T1000 (cell line): ENCODE measurements at regions not wholly inside any gene's neighbourhood (a gene's known extent, or its start where the extent isn't known, plus 50 kb on each side); places are given as distances from the start of the nearest gene placed in this dataset.

Source experiments
- DNase-seq: peaks from one replicate; lab custom pipeline; 2025; ENCODE audit warnings: mixed read lengths; lab: John Stamatoyannopoulos, UW

DNA sequence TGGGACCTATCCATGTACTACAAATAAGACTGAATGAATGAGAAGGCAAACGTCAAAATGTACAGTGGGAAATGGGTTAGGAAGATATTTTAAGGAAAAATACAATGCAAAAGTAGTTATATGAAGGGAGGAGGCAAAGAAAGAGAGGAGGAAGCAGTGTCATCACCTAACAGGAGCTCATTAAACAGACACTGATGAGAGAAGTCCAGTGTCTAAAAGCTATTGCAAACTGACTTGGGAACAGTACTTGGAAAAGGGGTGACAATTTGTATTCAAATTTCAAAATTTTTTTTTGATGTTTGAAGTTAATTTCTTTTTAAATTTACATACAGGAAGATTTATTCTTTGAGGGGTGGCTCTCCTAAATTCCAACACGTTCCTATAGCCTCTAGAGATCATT is 143.5 kb upstream of the NOX3 start:
- DNase-seq = no peak

DNA sequence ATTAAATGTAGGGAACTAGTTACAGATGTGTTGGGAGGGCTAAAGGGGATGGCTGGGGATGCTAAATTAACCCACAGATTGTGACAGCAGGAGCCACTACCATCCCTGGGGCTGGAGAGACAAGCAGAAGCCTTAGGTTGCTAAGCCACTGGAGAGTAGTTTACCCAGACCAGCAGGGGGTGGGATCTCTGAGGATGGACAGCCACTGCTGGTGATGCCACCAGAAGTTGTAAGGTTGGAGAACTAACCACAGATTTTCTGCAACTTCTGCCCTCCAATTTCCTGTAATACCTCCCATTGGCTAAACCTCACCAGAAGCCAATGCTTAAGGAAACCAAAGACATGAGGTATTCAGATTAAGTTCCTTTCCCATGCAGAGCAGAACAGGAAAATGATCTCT is 139.6 kb upstream of the NOX3 start:
- DNase-seq = no peak

DNA sequence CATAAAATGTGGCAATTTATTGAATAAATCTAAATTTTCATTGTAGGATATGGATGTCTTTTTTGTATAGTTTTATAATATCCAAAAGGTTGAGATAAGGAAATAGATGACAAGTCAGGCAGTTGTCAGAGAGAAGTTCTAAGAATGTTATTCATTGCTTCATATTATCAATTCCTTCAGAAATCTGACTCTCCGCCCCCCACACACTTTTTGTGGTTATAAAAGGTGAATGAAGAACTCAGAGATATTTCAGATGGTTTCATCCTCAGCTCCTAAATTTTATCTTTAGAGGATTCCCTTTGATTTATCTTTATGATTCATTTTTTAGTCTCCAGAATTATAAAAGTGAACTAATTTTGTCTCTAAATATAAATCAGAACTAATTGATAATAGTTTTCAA is 136.1 kb upstream of the NOX3 start:
- DNase-seq = no peak

DNA sequence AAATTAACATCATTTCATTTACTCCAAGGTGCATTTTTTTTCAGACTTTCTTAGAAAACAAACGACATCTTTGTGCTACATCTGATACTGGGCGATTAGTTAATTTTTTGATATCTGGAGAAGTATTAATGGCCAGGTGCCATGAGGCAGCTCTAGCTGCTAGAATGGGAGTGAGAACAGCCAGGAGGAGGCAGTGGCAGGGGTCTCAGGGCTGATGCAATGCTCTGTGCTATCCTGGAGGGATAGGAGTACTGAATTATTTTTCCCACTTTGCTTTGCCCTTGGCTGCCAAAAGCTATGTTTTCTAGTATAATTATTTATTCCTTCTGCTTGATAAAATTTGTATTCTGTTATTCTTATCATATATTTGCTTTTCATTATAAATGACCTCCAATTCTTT is 133.6 kb upstream of the NOX3 start:
- DNase-seq = no peak

DNA sequence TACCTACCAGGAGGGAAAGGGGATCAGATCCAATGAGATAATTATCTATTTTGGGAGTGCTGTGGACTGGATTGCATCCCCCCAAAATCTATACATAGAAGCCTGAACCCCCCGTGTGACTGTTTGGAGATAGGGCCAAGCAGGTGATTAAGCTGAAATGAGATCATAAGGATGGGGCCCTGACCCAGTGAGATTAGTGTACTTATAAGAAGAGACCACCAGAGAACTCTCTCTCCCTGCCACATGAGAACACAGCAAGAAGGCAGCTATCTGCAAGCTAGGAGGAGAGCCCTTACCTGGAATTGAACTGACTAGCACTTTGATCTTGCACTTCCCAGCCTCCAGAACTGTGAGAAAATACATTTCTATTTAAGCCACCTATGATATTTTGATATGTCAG is 132.2 kb upstream of the NOX3 start:
- DNase-seq = no peak

DNA sequence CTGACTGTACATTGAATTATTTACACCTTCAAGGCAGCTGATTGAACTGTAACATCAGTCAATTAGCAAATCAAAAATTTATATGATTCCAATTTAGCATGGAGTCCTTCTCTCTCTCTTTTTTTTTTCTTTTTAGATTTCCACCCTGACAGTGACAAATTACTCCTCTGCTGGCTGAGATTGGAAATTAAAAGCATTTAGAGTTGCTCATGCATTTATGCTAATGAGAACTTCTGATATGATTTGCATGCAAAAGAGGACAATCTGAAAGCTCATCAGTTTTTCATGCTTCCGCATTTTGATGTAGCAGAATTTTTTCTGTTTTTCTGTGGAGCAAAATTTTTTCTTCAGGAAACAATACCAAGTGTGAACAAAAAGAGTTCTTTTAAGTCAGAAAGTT is 130.5 kb upstream of the NOX3 start:
- DNase-seq = no peak

DNA sequence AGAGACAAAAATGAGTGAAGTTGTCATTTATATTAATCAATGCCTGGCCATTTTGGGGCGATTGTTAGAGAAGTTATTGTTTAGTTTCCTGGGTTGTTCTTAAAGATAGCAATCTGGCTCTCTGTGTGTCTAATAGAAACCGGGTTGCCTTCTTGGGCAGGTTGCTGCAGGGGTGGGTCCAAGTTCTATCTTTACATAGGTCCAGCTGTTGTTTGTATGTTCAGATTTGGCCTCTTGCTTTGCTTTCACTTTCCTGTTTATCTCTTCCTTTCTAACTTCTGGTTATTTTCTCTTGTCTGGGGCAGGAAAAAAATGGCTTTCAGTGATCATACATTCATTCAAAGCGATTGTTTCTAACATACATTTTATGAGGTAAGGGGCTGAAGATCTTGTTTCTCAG is 128.4 kb upstream of the NOX3 start:
- no peak for DNase-seq

DNA sequence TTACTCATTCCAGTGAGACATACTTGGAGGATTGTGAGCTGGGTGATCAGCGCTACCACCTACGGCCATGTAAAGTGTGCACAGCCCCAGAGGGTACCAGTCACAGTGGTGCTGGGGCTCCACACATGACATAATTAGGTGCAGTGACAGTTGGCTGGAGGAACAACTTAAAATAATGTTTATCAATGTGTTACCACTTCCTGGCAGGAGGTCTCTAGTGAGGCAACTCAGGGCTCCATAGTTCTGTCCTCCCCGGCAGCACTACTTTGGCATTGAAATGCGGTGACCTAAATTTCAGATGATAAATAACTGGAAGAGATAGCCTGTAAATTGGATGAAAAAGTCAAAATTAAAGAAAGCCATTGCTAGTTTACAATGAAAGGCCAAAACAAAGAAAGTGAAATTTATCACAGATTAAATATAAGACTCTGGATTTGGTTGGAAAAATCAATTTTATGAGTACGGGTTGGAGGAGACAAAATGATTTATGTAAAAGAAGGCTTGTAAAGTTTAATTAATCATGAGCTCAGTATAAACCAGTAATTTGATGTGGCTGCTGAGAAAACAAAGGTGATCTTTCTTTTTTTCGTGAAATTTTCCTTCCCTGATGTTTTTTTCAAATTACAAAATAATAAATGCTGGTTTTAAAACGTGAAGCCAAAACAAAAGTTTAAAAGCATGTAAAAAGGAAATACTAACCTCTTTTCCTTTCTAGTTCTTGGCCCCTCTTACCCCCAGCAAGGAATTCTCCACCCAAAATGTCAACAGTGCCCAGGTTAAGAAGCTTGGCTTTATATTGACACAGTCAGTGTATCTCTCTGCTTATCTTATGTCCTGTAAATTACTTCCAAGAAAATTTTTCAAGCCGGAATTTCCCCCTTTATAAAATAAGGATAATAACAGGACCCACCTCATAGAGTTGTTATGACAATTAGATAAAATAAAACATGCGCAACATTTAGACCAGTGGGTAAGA is 126.7 kb upstream of the NOX3 start:
- DNase-seq = no peak

DNA sequence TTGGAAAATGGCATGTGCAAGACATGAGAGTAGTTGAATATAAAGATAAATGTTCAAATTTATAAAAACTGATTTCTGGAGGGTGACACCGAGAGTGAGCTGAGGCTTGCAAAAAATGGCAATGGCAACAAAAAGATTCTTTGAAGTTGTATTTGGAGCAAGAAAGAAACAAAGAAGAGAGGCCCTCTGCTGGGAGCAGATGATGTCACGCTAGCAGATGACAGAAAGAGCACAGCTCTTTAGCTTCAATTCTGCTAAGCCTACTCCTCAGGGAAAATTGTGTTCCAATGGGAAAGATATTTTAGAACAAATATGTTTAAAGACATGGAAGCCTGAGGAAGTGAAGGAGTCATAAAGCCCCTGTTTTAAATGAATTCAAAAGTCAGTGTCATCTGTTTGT is 125.3 kb upstream of the NOX3 start:
- no peak for DNase-seq

DNA sequence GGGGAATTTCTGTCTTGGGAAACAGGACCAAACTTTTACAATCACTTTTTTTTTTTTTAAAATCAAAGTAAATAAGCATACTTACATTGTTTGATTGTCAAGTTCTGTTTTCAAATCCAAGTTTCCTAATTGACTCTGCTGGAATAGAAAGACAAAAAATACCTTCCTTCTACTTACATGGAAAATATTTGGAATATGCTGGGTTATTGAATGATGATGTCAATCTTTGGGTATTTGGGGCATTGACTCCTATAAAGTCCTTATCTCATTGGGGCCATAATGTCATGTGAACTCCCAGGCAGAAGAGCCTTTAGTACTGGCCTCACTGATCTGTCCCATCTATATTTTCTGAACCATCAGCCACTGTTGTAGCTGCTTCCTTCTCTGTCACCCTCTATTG is 122.6 kb upstream of the NOX3 start:
- no peak for DNase-seq

DNA sequence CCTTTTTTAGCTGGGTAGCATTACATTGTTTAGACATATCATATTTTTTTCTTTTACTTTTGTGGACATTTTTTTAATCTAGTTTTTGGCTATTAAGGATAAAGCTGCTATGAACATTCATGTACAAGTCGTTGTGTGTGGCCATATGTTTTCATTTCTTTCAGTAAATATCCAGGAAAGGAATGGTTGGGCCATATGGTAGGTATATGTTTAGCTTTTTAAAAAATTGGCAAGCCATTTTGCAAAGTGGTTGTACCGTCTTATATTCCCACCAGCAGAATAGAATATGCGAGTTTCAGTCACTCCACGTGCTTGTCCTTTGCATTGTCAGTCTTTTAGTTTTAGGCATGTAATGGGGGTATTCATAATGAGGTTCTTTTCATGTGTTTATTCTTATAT is 106.3 kb upstream of the NOX3 start:
- DNase-seq = no peak

DNA sequence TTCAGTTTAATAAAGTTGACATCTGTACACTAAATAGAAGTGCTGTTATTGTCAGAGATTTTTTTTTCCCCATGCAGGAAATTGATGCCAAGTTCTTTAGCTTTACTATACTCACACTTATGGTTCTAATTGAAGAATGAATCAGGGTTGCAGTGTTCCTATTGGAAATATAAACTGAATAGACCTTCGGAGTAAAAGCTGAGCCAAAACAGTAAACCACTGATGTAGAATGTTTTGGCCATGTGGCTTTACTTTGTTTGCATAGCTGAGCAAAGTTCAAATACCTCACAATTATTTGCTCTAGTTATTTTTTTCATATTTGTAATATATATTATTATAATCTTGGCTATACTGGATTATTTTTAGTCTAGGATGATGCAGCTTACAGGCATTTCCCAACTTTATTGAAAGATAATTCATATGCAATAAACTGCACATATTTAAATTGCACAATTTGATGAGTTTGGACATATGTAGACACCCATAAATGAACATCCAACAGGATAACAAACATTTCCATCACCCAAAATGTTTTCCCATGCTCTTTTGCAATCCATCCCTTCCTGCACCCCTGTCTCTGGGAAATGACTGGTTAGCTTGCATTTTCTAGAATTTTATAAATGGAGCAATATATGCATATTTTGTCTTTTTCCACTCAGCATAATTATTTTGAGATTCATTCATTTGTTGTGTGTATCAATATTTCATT is 105.8 kb upstream of the NOX3 start:
- no peak for DNase-seq

DNA sequence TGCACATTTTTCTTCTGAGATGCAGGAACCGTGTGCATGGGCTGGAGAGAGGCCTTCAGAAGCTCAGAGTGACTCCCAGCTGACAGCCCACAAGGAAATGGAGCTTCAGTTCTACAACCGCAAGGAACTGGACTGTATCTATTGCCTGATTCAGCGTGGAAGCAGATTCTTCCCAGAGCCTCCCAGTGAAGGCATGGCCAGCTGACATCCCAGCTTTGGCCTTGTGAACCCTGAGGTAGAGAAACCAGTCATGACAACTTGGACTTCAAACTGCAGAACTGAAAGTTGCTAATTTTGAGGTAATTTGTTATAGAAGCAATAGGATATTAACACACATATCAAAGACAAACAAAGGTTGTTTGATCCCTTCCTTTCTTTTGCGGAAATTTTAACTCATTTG is 94.3 kb upstream of the NOX3 start:
- no peak for DNase-seq

DNA sequence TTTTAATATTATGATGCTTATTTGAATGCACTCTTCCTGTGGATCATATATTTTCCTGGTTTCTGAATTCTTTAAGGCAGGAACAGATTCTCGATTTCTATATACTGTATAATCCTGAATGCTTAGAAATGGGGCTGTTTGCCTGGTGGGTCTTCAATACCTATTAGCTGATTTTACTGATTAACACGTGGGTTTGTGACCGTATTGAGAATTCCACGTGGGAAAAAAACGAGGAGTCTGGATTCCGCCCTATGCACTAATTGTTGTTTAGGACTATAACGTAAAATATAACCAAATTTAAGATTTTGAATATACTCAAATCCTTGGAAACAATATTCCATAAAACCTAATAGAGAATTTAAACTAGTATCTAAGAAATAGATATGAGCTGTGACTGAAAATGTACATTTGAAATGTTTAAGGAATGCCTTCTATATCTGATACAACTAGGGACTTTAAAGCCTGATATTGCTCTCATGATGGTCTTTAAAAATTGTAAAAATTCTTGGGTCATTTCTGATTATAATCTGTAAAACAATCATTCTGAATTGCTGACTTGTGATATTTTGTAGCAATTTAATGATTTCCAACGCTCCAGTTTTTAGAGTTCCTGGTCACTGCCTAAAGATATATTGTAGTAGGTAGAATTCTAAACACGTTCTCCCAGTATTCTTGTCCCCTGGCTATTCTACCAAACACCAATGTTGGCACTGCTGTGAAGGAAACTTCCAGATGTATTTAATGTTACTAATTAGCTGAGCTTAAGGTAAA is 93.6 kb upstream of the NOX3 start:
- no peak for DNase-seq

DNA sequence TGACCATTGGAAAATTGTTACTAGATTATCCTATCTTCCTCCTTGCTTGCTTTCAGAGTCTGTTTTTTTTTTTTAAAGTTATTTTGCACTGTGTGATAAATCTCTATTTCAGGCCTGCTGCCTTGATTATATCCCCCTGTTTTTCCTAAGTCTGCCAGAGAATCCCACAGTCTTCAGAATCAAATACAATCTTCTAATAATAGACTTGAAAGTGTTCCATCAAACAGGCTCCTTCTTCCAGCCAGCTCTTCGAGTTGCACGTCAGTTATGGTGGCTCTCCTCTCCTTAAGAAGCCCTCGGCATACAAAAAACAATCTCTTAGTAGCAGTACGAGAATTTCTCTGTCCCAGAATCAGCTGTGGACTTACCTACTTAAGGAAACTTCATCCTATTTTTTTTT is 92.9 kb upstream of the NOX3 start:
- no peak for DNase-seq

DNA sequence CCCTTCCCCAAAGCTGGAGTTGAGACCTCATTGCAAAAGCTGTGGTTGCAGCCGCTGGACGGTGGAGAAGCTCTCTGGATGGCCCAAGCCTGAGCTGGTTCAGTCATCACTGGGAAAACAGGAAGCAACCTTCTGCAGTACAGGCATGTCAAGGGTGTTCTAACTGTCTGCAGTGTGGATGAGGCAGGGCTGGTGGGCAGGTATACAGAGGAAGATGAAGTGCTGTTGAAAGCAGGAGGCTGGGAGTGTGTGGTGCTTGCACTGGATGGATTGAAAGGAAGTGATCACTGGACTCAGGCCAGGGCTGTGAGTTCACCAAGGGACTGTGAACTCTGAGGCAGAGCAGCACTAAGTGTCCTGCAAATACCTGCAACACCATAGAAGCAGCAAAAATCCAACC is 89.0 kb upstream of the NOX3 start:
- DNase-seq = no peak

DNA sequence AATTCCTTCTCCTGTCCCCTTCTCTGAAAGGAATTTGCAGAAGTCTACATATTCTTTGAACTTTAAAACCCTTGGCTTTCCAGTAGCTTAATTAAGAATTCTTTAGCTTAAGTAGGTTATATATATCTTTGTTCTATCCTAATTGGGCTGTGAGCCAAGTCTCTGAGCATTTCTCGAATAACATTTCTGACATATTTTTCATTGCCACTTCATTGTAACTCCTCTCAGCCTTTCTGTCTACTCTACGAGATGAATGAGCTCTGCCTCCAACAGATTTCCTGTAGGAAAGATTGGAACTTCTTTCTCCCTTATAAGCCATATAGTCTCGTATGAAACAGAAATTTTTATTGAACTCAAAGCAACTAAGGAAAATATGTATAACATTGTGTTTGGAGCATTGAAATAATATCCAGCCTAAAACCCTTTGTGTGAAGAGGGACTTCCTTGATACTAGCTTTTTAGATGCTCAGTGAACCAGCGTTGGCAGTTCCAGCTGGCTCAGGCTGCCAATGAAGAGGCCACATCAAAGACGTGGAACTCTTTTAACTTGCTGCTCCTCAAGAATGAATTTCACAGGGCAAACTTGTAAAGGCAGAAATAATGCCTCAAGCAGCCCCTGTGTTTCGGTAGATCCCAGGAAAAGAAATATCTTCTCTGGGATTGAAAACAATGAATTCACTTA is 87.7 kb upstream of the NOX3 start:
- no peak for DNase-seq

DNA sequence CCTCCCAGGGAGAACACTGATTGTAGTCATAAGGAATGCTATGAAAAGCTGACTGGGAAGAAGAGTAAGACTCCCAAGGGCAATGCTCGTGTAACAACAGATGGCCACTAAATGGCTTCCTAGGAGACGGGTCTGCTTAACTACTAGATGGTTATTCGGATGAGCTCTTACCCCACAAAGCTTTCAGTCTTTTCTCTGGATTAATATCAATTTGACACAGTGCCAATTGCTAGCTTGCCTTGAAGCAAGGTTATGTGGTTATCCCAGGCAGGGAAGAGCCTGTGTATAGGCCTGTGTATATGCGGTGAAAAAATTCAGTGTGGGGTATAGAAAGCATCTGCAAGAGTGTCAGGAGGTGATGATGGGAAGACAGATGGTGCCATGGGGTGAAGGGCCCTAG is 86.4 kb upstream of the NOX3 start:
- no peak for DNase-seq

DNA sequence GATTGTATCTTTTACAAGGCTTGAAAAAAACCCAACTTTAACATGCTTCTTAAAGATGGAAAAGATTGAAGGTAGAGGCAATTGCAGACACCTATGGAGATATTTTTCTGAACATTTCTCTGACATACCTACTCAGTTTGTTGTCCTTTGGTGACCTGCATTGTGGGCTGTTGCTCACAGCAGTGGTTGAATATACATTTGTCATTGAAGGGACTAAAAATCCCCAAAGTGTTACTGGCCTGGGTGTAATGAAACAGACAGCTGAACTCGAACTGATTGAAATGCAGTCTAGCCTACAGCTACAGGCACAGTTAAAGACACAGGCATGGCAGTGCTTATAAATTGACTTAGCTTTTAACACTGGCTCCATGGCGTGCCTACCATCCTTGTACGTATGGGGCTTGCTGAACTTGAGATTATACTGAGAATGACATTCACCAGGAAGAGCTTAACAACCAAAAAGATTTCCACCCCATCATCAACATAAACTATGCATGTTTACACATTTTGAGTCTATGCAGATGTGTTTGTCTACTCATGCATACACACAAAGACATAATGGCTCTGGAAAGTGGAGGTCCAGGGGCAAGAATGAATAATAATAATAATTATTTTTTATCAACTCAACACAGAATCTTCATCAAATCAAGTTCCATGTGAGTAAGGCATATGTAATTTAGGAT is 83.2 kb upstream of the NOX3 start:
- DNase-seq = no peak

DNA sequence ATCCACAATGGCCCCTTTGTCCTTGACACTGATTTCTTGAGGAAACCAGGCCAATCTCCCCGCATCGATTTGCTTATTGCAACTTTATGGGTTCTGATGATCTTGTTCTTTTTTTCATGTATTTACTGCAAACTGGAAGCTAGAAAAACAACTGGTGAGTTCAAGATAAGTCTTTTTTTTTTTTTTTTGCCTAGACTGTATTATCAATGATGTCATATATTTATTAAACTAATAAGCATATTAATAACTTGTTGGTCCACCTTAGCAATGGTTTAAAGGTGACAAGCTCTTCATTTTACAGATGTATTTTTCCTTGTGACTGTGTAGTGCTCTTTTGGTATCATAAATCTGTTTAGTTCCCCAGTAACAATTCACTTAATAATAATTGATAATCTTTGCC is 79.0 kb upstream of the NOX3 start:
- DNase-seq = no peak

DNA sequence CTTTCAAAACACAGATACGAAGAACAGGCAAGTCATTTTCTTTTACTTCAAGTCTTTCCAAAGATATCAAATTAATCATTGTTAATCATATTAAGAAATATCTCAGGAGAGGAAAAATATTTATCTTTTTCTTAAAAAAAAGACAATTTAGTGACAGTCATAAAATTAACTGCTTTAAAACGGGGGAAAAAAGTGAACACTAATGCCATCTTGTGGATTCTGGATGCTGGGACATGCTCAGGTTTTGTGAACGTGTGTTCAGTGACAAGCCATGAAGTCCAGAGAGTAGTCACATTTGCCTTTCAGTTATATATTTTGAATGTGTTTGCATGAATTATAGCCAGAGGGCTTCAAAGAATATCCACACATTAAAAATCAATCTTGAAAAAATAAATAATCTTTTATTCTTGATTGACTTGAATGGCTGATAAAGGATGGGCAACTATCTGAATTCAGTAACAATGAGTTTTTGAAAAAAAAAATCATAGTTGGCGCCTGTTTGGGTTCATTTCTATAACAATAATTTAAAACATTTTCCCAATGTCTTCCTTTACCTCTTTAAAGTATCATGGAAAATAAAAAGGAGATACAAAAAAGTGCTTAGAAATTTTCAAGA is 74.7 kb upstream of the NOX3 start:
- DNase-seq = no peak
